ENCODE measurements at regions not wholly inside any gene's neighbourhood (a gene's known extent, or its start where the extent isn't known, plus 50 kb on each side); places are given as distances from the start of the nearest gene placed in this dataset.
A peak's percentile ranks its signal among the peaks of the same experiment; 100 is the strongest.

- H3K27me3 ChIP-seq (ENCODE audit: low read length) = no peaks in the 10 kb centered on the region
- peak overlapping the region; percentile 82 for H3K4me2 ChIP-seq (ENCODE audit: low read depth, low read length, poor library complexity, severe bottlenecking)
- peak overlapping the region; percentile 84 for H3K27ac ChIP-seq (ENCODE audit: low read depth, low read length)
- H3K9me2 ChIP-seq (replicated peaks; ENCODE audit: insufficient read depth, low read length) = no peaks in the 10 kb centered on the region
- peaks cover 8% of the 10 kb centered on the region; the same call in 1 of the 2 replicates for H4K20me1 ChIP-seq (ENCODE audit: low read depth, low read length)
- H3K4me3 ChIP-seq (ENCODE audit: insufficient read depth, low read length, poor library complexity, severe bottlenecking) = peak overlapping the region; percentile 70
- no peak for TF ChIP-seq EZH2phosphoT487 (conservative IDR thresholded peaks at IDR 0.05; ENCODE audit: low read length)
- no peak for TF ChIP-seq CTCF (IDR thresholded peaks at IDR 0.05; ENCODE audit: insufficient read depth, low read length, poor library complexity, severe bottlenecking)
- no peaks in the 10 kb centered on the region for H3K36me3 ChIP-seq (ENCODE audit: low read length)
- H3F3A ChIP-seq (ENCODE audit: insufficient read depth) = peaks cover 55% of the 10 kb centered on the region
- peaks cover 76% of the 10 kb centered on the region for H3K79me2 ChIP-seq (ENCODE audit: insufficient read depth, low read length)
- peak overlapping the region; percentile 98 for H3K9ac ChIP-seq (ENCODE audit: low read length)
- no peak overlapping the region for H2AFZ ChIP-seq (ENCODE audit: low read depth, low read length, severe bottlenecking)
- no peaks in the 10 kb centered on the region for H3K9me3 ChIP-seq (ENCODE audit: insufficient read depth, low read length)
These were observed 108.2 kb downstream of the KCNRG start for GRCh38 chr13:50123515-50123861.

- peak overlapping the region; percentile 82 for H3K4me2 ChIP-seq (ENCODE audit: low read depth, low read length, poor library complexity, severe bottlenecking)
- peaks cover 71% of the 10 kb centered on the region for H3K79me2 ChIP-seq (ENCODE audit: insufficient read depth, low read length)
- no peaks in the 10 kb centered on the region for H3K9me2 ChIP-seq (replicated peaks; ENCODE audit: insufficient read depth, low read length)
- H3K36me3 ChIP-seq (ENCODE audit: low read length) = no peaks in the 10 kb centered on the region
- H3F3A ChIP-seq (ENCODE audit: insufficient read depth) = peaks cover 60% of the 10 kb centered on the region
- no peak for TF ChIP-seq CTCF (IDR thresholded peaks at IDR 0.05; ENCODE audit: insufficient read depth, low read length, poor library complexity, severe bottlenecking)
- no peak for TF ChIP-seq EZH2phosphoT487 (conservative IDR thresholded peaks at IDR 0.05; ENCODE audit: low read length)
- peak overlapping the region; percentile 70 for H3K4me3 ChIP-seq (ENCODE audit: insufficient read depth, low read length, poor library complexity, severe bottlenecking)
- H3K27me3 ChIP-seq (ENCODE audit: low read length) = no peaks in the 10 kb centered on the region
- no peaks in the 10 kb centered on the region for H3K9me3 ChIP-seq (ENCODE audit: insufficient read depth, low read length)
- H3K27ac ChIP-seq (ENCODE audit: low read depth, low read length) = peak overlapping the region; percentile 84
- H2AFZ ChIP-seq (ENCODE audit: low read depth, low read length, severe bottlenecking) = no peak overlapping the region
- H3K9ac ChIP-seq (ENCODE audit: low read length) = peak overlapping the region; percentile 98
- H4K20me1 ChIP-seq (ENCODE audit: low read depth, low read length) = peaks cover 8% of the 10 kb centered on the region; the same call in 1 of the 2 replicates
These were observed 108.8 kb downstream of the KCNRG start for GRCh38 chr13:50123862-50124535.

GRCh38 chr13:50124536-50125303, 109.5 kb downstream of the KCNRG start:
- peaks cover 66% of the 10 kb centered on the region for H3K79me2 ChIP-seq (ENCODE audit: insufficient read depth, low read length)

More at GRCh38 chr13:50124536-50125303, 109.5 kb downstream of the KCNRG start:
- no peak overlapping the region for H2AFZ ChIP-seq (ENCODE audit: low read depth, low read length, severe bottlenecking)
- H3K27me3 ChIP-seq (ENCODE audit: low read length) = no peaks in the 10 kb centered on the region
- TF ChIP-seq CTCF (IDR thresholded peaks at IDR 0.05; ENCODE audit: insufficient read depth, low read length, poor library complexity, severe bottlenecking) (no peak), EZH2phosphoT487 (conservative IDR thresholded peaks at IDR 0.05; ENCODE audit: low read length) (no peak)
- no peaks in the 10 kb centered on the region for H3K36me3 ChIP-seq (ENCODE audit: low read length)
- H3K4me3 ChIP-seq (ENCODE audit: insufficient read depth, low read length, poor library complexity, severe bottlenecking) = peak overlapping the region; percentile 91
- H3K4me2 ChIP-seq (ENCODE audit: low read depth, low read length, poor library complexity, severe bottlenecking) = peak overlapping the region; percentile 96
- H4K20me1 ChIP-seq (ENCODE audit: low read depth, low read length) = peaks cover 8% of the 10 kb centered on the region; the same call in 1 of the 2 replicates
- H3K27ac ChIP-seq (ENCODE audit: low read depth, low read length) = peak overlapping the region; percentile 99
- H3K9ac ChIP-seq (ENCODE audit: low read length) = peak overlapping the region; percentile 98
- H3F3A ChIP-seq (ENCODE audit: insufficient read depth) = peaks cover 64% of the 10 kb centered on the region
- no peaks in the 10 kb centered on the region for H3K9me3 ChIP-seq (ENCODE audit: insufficient read depth, low read length)
- H3K9me2 ChIP-seq (replicated peaks; ENCODE audit: insufficient read depth, low read length) = no peaks in the 10 kb centered on the region

All from SU-DHL-6 (cell line).